NCI-H82 (cell line): ENCODE measurements at regions not wholly inside any gene's neighbourhood (a gene's known extent, or its start where the extent isn't known, plus 50 kb on each side); places are given as distances from the start of the nearest gene placed in this dataset.
A peak's percentile ranks its signal among the peaks of the same experiment; 100 is the strongest.

ENCODE experiments used
- DNase-seq: peaks from one replicate; lab custom pipeline; 2025; lab: John Stamatoyannopoulos, UW

- DNase-seq, result no peak
Observed at GRCh38 chr6:117168296-117169063, 96.9 kb upstream of the VGLL2 start.

GRCh38 chr6:117169064-117169665 lies 96.2 kb upstream of the VGLL2 start:
- no peak for DNase-seq

- DNase-seq, result no peak
Observed at GRCh38 chr6:117169781-117170281, 95.5 kb upstream of the VGLL2 start.

GRCh38 chr6:117174835-117175360 lies 90.5 kb upstream of the VGLL2 start:
- DNase-seq, result no peak

GRCh38 chr6:117188627-117189201 lies 76.6 kb upstream of the VGLL2 start:
- peak; percentile 19 for DNase-seq

GRCh38 chr6:117191009-117191408 lies 74.3 kb upstream of the VGLL2 start:
- no peak for DNase-seq

- DNase-seq, result no peak
Observed at GRCh38 chr6:117191448-117191847, 73.9 kb upstream of the VGLL2 start.

GRCh38 chr6:117194271-117194670 lies 71.1 kb upstream of the VGLL2 start:
- no peak for DNase-seq

- DNase-seq, result no peak
Observed at GRCh38 chr6:117194978-117195377, 70.4 kb upstream of the VGLL2 start.

GRCh38 chr6:117195728-117196127 lies 69.6 kb upstream of the VGLL2 start:
- DNase-seq, result no peak

- DNase-seq, result no peak
Observed at GRCh38 chr6:117200067-117200466, 65.3 kb upstream of the VGLL2 start.

- DNase-seq, result no peak
Observed at GRCh38 chr6:117204903-117205302, 60.5 kb upstream of the VGLL2 start.

- DNase-seq, result no peak
Observed at GRCh38 chr6:117205876-117206275, 59.5 kb upstream of the VGLL2 start.

- DNase-seq, result no peak
Observed at GRCh38 chr6:117206522-117206921, 58.8 kb upstream of the VGLL2 start.

- DNase-seq, result no peak
Observed at GRCh38 chr6:117206944-117207687, 58.2 kb upstream of the VGLL2 start.

- no peak for DNase-seq
Observed at GRCh38 chr6:117210279-117210678, 55.1 kb upstream of the VGLL2 start.

GRCh38 chr6:117215353-117216090 lies 49.8 kb upstream of the VGLL2 start:
- DNase-seq, result no peak
